Mesendoderm (in vitro differentiated cells): ENCODE measurements at regions not wholly inside any gene's neighbourhood (a gene's known extent, or its start where the extent isn't known, plus 50 kb on each side); places are given as distances from the start of the nearest gene placed in this dataset.

Experiments
- DNase-seq: peaks from one replicate; pipeline ENCODE4 v3.0.0; 2013
- H2AK5ac ChIP-seq: 2 replicates; pipeline ENCODE4 v1.6.1; 2013; ENCODE audit warnings: low read length, inconsistent platforms
- H2BK120ac ChIP-seq: 2 replicates; pipeline ENCODE4 v1.6.1; 2013; ENCODE audit warnings: low read depth, mild to moderate bottlenecking, low read length, moderate library complexity, mixed read lengths
- H2BK15ac ChIP-seq: replicated peaks from 2 replicates; pipeline ENCODE4 v1.6.1; 2013; ENCODE audit warnings: low read depth, mild to moderate bottlenecking, moderate library complexity
- H2BK5ac ChIP-seq: 2 replicates; pipeline ENCODE4 v1.6.1; 2013; ENCODE audit warnings: low read length, inconsistent platforms
- H3K18ac ChIP-seq: 2 replicates; pipeline ENCODE4 v1.6.1; 2013; ENCODE audit warnings: mild to moderate bottlenecking, low read length, mixed read lengths
- H3K23ac ChIP-seq: one replicate; pipeline ENCODE4 v1.6.1; 2013; ENCODE audit warnings: low read length
- H3K27ac ChIP-seq: 2 replicates; pipeline ENCODE4 v1.5.1; 2013; ENCODE audit warnings: low read depth, mild to moderate bottlenecking, inconsistent platforms, low read length, moderate library complexity
- H3K27me3 ChIP-seq: 2 replicates; pipeline ENCODE4 v1.6.1; 2013; ENCODE audit warnings: low read length, control low read depth, mild to moderate bottlenecking, inconsistent platforms; ENCODE audit not compliant: insufficient read depth, poor library complexity
- H3K36me3 ChIP-seq: 2 replicates; pipeline ENCODE4 v1.6.1; 2013; ENCODE audit warnings: low read length, inconsistent platforms; ENCODE audit not compliant: control insufficient read depth, insufficient read depth
- H3K4ac ChIP-seq: one replicate; pipeline ENCODE4 v1.6.1; 2013; ENCODE audit warnings: low read depth, mild to moderate bottlenecking, low read length, moderate library complexity
- H3K4me1 ChIP-seq: 2 replicates; pipeline ENCODE4 v1.6.1; 2013; ENCODE audit warnings: low read depth, low read length, inconsistent platforms; ENCODE audit not compliant: control insufficient read depth
- H3K4me2 ChIP-seq: 2 replicates; pipeline ENCODE4 v1.6.1; 2013; ENCODE audit warnings: low read length
- H3K4me3 ChIP-seq: 2 replicates; pipeline ENCODE4 v1.5.1; 2013; ENCODE audit warnings: mild to moderate bottlenecking, low read length
- H3K56ac ChIP-seq: one replicate; pipeline ENCODE4 v1.6.1; 2013; ENCODE audit warnings: low read length
- H3K79me1 ChIP-seq: 2 replicates; pipeline ENCODE4 v1.6.1; 2013; ENCODE audit warnings: low read length, inconsistent platforms
- H3K79me2 ChIP-seq: 2 replicates; pipeline ENCODE4 v1.6.1; 2013; ENCODE audit warnings: mild to moderate bottlenecking, low read length; ENCODE audit not compliant: control insufficient read depth, insufficient read depth
- H3K9ac ChIP-seq: 2 replicates; pipeline ENCODE4 v1.6.1; 2013; ENCODE audit warnings: low read length, inconsistent platforms
- H4K5ac ChIP-seq: one replicate; pipeline ENCODE4 v1.6.1; 2013; ENCODE audit warnings: low read length
- H4K8ac ChIP-seq: one replicate; pipeline ENCODE4 v1.6.1; 2013; ENCODE audit warnings: low read depth, mild to moderate bottlenecking, control low read depth, low read length, moderate library complexity
- WGBS: extraction: QIAGEN DNeasy Blood & Tissue Kit; methylation state at CpG from one replicate; pipeline ENCODE4 v1.1.7; 2013; ENCODE audit warnings: low lambda C conversion rate, missing lambda C conversion rate; ENCODE audit not compliant: insufficient coverage; ENCODE audit errors: extremely low coverage; 5-methylcytosine and 5-hydroxymethylcytosine counted together

DNA sequence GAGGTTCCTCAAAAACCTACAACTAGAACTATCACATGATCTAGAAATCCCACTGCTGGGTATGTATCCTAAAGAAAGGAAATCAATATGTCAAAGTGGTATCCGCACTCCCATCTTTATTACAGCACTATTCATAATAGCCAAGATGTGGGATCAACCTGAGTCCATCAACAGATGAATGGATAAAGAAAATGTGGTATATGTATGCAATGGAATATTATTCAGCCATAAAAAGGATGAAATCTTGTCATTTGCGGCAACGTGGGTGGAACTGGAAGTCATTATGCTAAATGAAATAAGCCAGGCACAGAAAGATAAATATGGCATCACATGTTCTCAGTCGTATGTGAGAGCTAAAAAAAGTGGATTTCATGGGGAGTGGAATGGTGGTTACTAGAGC is 77.5 kb upstream of the DIO3 start:
- Histone ChIP-seq H2BK120ac (no peak overlapping the region), H2BK15ac (no peak overlapping the region), H3K27ac (no peak overlapping the region), H3K4me3 (no peak overlapping the region), H3K56ac (no peak overlapping the region), H2AK5ac (no peak overlapping the region), H4K5ac (no peak overlapping the region), H3K79me1 (no peaks in the 10 kb centered on the region), H2BK5ac (no peak overlapping the region), H3K79me2 (no peaks in the 10 kb centered on the region), H3K4ac (no peak overlapping the region), H4K8ac (no peak overlapping the region), H3K36me3 (no peaks in the 10 kb centered on the region), H3K27me3 (no peaks in the 10 kb centered on the region), H3K4me2 (no peak overlapping the region), H3K4me1 (no peaks in the 10 kb centered on the region), H3K9ac (no peak overlapping the region), H3K18ac (no peak overlapping the region), H3K23ac (no peak overlapping the region)
- no peak for DNase-seq
- no CpG with 5 or more reads among the region's 4 CpGs for WGBS

DNA sequence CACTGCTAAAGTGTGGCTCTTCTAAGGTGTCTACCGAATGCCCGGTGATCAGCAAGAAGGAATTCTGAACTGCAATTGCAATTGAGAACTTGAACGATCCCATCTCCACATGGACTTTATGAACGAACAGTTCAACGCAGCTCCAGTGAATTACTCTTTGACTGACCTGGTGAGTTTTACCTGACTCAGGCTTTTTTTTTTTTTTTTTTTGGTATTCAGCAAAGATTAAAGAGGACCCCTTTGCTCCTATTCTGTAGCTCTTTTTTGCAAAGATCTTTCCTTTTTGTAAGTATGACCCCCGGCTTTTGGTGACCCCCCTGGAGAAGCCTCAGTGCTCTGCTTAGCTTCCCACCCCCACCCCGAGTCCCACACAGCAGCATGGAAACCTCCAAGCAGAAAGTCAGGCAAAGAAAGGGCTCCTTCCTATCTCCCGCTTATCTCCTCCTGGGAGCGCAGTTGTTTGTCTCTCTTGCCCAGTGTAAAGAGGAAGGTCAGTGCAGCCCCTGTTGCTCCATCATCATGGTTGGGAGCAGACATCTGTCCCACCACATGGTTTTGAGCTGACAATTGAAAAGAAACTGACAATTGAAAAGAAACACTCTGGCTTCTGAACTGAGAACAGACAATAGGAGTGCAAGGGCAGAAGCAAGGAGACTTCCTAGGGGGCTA is 72.1 kb upstream of the DIO3 start:
- Histone ChIP-seq H4K5ac (no peak overlapping the region), H3K9ac (no peak overlapping the region), H3K23ac (no peak overlapping the region), H3K18ac (no peak overlapping the region), H3K27me3 (no peaks in the 10 kb centered on the region), H3K56ac (no peak overlapping the region), H3K4ac (no peak overlapping the region), H3K79me1 (no peaks in the 10 kb centered on the region), H4K8ac (no peak overlapping the region), H2BK120ac (no peak overlapping the region), H3K27ac (no peak overlapping the region), H3K4me3 (no peak overlapping the region), H3K36me3 (no peaks in the 10 kb centered on the region), H3K4me2 (no peak overlapping the region), H2AK5ac (no peak overlapping the region), H2BK5ac (no peak overlapping the region), H3K79me2 (no peaks in the 10 kb centered on the region), H2BK15ac (no peak overlapping the region), H3K4me1 (no peaks in the 10 kb centered on the region)
- DNase-seq, result no peak
- WGBS, result no CpG with 5 or more reads among the region's 9 CpGs

DNA sequence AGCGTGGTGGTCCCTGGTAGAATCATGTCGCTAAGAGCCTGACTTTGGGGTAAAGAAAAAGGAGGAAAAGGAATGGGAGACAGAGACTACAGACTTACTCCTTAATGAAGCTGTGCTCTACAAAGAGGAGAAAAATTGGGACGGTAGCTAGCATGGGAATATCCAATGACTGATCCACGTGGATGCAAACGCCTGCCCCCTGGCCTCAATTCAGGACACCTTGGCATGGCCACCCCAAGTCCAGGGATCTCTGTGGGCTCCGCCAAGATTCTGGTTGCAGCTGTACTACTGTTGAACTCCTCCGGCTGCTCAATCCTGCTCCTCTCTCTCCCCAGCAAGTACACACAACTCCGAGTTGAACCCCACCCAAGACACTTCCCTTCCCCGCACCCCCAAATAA is 70.5 kb upstream of the DIO3 start:
- H3K4me1 ChIP-seq, result no peaks in the 10 kb centered on the region
- DNase-seq, result no peak
- no peaks in the 10 kb centered on the region for H3K27me3 ChIP-seq
- no peak overlapping the region for H2BK120ac ChIP-seq
- WGBS, result no CpG with 5 or more reads among the region's 9 CpGs
- no peak overlapping the region for H3K4me2 ChIP-seq
- H4K8ac ChIP-seq, result no peak overlapping the region
- H3K79me1 ChIP-seq, result no peaks in the 10 kb centered on the region
- no peaks in the 10 kb centered on the region for H3K79me2 ChIP-seq
- no peak overlapping the region for H3K4ac ChIP-seq
- H3K56ac ChIP-seq, result no peak overlapping the region
- H3K18ac ChIP-seq, result no peak overlapping the region
- no peaks in the 10 kb centered on the region for H3K36me3 ChIP-seq
- no peak overlapping the region for H3K9ac ChIP-seq
- H3K27ac ChIP-seq, result no peak overlapping the region
- no peak overlapping the region for H3K4me3 ChIP-seq
- H2AK5ac ChIP-seq, result no peak overlapping the region
- no peak overlapping the region for H2BK5ac ChIP-seq
- H3K23ac ChIP-seq, result no peak overlapping the region
- H2BK15ac ChIP-seq, result no peak overlapping the region
- no peak overlapping the region for H4K5ac ChIP-seq

DNA sequence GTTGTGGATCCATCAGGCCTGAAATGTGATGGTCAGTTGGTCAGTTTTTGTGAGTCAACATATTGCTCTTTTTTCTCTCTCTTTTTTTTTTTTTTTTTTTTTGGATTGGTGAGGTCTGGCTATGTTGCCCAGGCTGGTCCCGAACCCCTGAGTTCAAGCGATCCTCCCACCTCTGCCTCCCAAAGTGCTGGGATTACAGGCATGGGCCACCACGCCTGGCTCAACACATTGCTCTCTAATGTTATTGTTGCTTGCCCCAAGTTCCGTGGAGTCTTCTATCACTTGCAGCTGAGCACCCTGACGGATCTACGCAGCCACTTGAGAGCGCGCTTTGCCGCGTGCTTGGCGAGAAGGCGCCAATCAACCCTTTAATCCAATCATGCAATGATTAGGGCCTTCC is 69.5 kb upstream of the DIO3 start:
- no peaks in the 10 kb centered on the region for H3K79me2 ChIP-seq
- no peaks in the 10 kb centered on the region for H3K79me1 ChIP-seq
- H2BK120ac ChIP-seq, result no peak overlapping the region
- no peak overlapping the region for H3K4me2 ChIP-seq
- no peak overlapping the region for H3K27ac ChIP-seq
- no peak overlapping the region for H3K4me3 ChIP-seq
- DNase-seq, result no peak
- H3K9ac ChIP-seq, result no peak overlapping the region
- no peak overlapping the region for H4K8ac ChIP-seq
- H3K56ac ChIP-seq, result no peak overlapping the region
- no peak overlapping the region for H3K18ac ChIP-seq
- H2AK5ac ChIP-seq, result no peak overlapping the region
- no peak overlapping the region for H3K4ac ChIP-seq
- no peaks in the 10 kb centered on the region for H3K27me3 ChIP-seq
- no peaks in the 10 kb centered on the region for H3K36me3 ChIP-seq
- no CpG with 5 or more reads among the region's 12 CpGs for WGBS
- H3K23ac ChIP-seq, result no peak overlapping the region
- H2BK5ac ChIP-seq, result no peak overlapping the region
- no peak overlapping the region for H2BK15ac ChIP-seq
- no peak overlapping the region for H4K5ac ChIP-seq
- H3K4me1 ChIP-seq, result peaks cover 4% of the 10 kb centered on the region

DNA sequence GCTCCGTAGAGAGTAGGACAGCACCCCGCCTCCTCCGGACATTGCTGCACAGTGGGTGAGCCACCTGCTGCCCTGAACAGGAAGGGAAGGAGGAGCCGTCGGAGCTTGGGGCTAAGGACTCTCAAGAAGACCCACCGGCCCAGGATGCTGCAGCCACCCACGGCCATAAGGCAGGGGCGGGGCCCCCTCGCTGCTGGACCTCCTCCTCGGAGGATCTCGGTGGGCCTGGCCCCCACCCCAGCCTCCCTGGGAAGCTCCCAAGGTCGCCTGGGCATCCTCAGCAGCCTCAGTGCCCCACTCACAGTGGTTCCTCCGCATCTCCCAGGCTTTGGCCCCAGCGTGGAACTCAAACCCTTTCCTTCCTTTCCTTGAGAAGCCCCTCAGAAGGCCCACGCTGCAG is 68.6 kb upstream of the DIO3 start:
- Histone ChIP-seq H3K79me2 (no peaks in the 10 kb centered on the region), H3K9ac (no peak overlapping the region), H3K4me1 (peaks cover 4% of the 10 kb centered on the region), H3K4ac (no peak overlapping the region), H2BK120ac (no peak overlapping the region), H3K27me3 (no peaks in the 10 kb centered on the region), H2AK5ac (no peak overlapping the region), H3K79me1 (no peaks in the 10 kb centered on the region), H3K36me3 (no peaks in the 10 kb centered on the region), H3K27ac (no peak overlapping the region), H4K5ac (no peak overlapping the region), H3K56ac (no peak overlapping the region), H3K18ac (no peak overlapping the region), H4K8ac (no peak overlapping the region), H3K23ac (no peak overlapping the region), H2BK5ac (no peak overlapping the region), H2BK15ac (no peak overlapping the region), H3K4me3 (no peak overlapping the region), H3K4me2 (no peak overlapping the region)
- DNase-seq, result no peak
- no CpG with 5 or more reads among the region's 15 CpGs for WGBS

DNA sequence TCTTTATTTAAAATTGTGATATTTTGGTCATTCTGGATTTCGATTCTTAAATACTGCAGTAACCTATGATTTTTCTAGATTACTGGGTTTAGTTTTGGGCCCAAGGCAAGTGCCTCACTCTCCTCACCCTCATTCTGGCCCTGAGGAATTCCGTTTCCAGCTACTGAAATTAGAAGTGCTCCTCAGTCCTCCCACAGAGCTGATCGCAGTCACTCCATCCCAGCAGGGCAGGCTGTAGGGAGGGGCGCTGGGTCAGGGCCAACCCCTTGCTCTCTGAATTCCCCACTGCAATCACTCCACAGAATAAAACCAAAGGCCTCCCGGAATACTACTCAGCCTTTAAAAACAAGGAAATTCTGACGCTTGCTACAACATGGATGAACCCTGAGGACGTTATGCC is 66.5 kb upstream of the DIO3 start:
- no peak overlapping the region for H3K4ac ChIP-seq
- H3K4me3 ChIP-seq, result no peak overlapping the region
- no peak for DNase-seq
- H3K18ac ChIP-seq, result no peak overlapping the region
- no peak overlapping the region for H2BK5ac ChIP-seq
- no peak overlapping the region for H3K56ac ChIP-seq
- H3K27ac ChIP-seq, result no peak overlapping the region
- H3K79me1 ChIP-seq, result no peaks in the 10 kb centered on the region
- H3K4me2 ChIP-seq, result no peak overlapping the region
- H3K36me3 ChIP-seq, result no peaks in the 10 kb centered on the region
- no peaks in the 10 kb centered on the region for H3K79me2 ChIP-seq
- H3K9ac ChIP-seq, result no peak overlapping the region
- H3K4me1 ChIP-seq, result peaks cover 4% of the 10 kb centered on the region
- no peak overlapping the region for H2BK120ac ChIP-seq
- no peak overlapping the region for H4K8ac ChIP-seq
- no peak overlapping the region for H4K5ac ChIP-seq
- no peak overlapping the region for H3K23ac ChIP-seq
- H2AK5ac ChIP-seq, result no peak overlapping the region
- H2BK15ac ChIP-seq, result no peak overlapping the region
- whole genome bisulfite sequencing, result no CpG with 5 or more reads among the region's 7 CpGs
- H3K27me3 ChIP-seq, result no peaks in the 10 kb centered on the region
